Bronchial epithelial cell (primary cell): ENCODE measurements at regions not wholly inside any gene's neighbourhood (a gene's known extent, or its start where the extent isn't known, plus 50 kb on each side); places are given as distances from the start of the nearest gene placed in this dataset.

Source experiments
- DNase-seq: peaks from one replicate; pipeline ENCODE4 v3.0.0-alpha.2; 2010; ENCODE audit warnings: low read depth
- FAIRE-seq: peaks from 2 replicates; lab custom pipeline; 2011; peaks lifted over from hg19 to GRCh38; lab: Jason Lieb, UNC
- H3K27me3 ChIP-seq: 2 replicates; pipeline ENCODE4 v1.5.1; 2011; ENCODE audit warnings: low read length; ENCODE audit not compliant: control insufficient read depth, insufficient read depth
- H3K36me3 ChIP-seq: 2 replicates; pipeline ENCODE4 v1.5.1; 2011; ENCODE audit warnings: low read length; ENCODE audit not compliant: control insufficient read depth, insufficient read depth
- H3K4me3 ChIP-seq: 2 replicates; pipeline ENCODE4 v1.5.1; 2011; ENCODE audit warnings: mild to moderate bottlenecking, low read depth, low read length, control low read depth
- TF ChIP-seq, protein P1 (sequence below): IDR thresholded peaks from 2 replicates; pipeline ENCODE4 v1.5.1; 2011; ENCODE audit warnings: mild to moderate bottlenecking, moderate library complexity, low read length, control low read depth, inconsistent platforms; ENCODE audit not compliant: insufficient read depth, severe bottlenecking

DNA sequence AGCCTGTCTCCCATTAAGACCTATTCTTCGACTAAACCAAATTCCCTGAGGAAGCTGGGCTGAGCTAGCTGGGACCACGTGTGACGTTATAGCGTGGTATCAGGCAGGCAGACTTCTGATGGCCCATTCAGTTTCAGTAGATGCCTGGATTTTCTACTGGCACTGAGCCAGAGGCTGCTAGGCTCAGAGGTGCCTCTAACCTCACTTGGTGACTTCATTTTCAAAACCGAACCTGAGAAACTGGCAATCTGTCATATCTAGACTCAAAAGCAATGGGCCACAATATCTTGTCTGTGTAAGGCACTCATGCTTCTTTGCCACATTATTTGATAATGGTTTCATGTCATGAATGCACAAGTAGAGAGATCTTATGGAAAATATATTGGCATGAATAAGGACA lies 352.1 kb upstream of the AZI2 start:
- H3K36me3 ChIP-seq = no peaks in the 10 kb centered on the region
- no peak for DNase-seq
- TF ChIP-seq, protein P1, sequence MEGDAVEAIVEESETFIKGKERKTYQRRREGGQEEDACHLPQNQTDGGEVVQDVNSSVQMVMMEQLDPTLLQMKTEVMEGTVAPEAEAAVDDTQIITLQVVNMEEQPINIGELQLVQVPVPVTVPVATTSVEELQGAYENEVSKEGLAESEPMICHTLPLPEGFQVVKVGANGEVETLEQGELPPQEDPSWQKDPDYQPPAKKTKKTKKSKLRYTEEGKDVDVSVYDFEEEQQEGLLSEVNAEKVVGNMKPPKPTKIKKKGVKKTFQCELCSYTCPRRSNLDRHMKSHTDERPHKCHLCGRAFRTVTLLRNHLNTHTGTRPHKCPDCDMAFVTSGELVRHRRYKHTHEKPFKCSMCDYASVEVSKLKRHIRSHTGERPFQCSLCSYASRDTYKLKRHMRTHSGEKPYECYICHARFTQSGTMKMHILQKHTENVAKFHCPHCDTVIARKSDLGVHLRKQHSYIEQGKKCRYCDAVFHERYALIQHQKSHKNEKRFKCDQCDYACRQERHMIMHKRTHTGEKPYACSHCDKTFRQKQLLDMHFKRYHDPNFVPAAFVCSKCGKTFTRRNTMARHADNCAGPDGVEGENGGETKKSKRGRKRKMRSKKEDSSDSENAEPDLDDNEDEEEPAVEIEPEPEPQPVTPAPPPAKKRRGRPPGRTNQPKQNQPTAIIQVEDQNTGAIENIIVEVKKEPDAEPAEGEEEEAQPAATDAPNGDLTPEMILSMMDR = no peak
- H3K27me3 ChIP-seq = no peaks in the 10 kb centered on the region
- FAIRE-seq = peak; percentile 58
- no peak overlapping the region for H3K4me3 ChIP-seq

DNA sequence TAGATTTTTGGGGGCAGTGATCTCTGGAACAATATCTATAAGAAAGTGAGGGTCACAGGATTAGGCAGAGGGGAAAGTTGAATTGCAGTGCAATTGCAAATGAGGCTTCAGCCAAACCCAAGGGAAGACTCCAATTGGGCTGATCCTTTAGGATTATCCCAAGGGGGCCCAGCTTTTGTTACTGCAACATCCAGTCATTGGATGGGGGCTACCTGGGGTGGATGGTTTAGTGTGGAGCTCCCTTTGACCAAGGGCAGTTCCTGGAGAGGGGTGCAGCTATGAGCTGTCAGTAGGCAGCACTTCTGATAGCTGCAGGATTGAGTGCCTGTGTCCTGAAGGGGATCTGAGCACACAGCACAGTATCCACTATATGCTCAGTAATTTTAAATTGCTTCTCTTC lies 355.2 kb upstream of the AZI2 start:
- Histone ChIP-seq H3K36me3 (no peaks in the 10 kb centered on the region), H3K4me3 (no peak overlapping the region), H3K27me3 (no peaks in the 10 kb centered on the region)
- no peak for DNase-seq
- TF ChIP-seq, protein P1 = no peak
- no peak for FAIRE-seq

DNA sequence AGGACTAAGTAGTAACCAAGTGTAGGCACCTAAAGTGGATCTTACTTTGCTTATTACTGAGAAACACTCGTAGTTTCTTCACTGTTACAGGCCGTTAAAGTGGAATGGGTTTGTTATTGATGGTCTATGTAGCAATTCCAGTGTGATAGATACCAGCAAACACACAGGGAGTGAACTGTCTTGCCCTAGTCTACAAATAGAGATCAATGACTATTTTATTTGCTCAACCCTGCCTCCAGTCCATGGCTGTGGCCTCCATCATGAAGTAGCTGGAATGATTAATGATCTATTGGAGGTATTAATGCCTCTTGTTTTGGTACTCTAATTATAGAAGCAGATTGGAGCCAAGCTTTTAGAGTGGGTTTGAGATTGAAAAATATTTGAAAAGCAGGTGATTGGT lies 362.7 kb upstream of the AZI2 start:
- Histone ChIP-seq H3K36me3 (no peaks in the 10 kb centered on the region), H3K4me3 (no peak overlapping the region), H3K27me3 (no peaks in the 10 kb centered on the region)
- DNase-seq = no peak
- no peak for FAIRE-seq
- TF ChIP-seq, protein P1 = no peak

DNA sequence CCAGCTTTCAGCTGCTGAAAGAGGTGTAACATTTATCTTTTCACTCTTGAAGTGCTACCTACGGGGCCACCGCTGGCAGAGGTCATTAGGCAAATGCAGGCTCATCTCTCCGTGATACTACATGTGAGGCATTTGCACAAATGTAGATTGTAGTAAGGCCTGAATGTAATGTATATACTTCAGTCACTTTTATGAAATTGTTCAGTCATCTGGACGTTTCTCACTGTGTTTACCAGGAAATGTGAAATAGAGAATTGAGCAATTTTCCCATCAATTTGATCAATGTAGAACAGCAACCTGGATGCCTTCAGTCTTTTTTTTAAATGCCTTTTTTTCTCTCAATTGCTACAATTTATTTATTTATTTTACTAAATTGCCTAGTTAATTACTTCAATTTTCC lies 368.3 kb upstream of the AZI2 start:
- TF ChIP-seq, protein P1 = no peak
- no peaks in the 10 kb centered on the region for H3K36me3 ChIP-seq
- no peaks in the 10 kb centered on the region for H3K27me3 ChIP-seq
- H3K4me3 ChIP-seq = no peak overlapping the region
- DNase-seq = no peak
- no peak for FAIRE-seq

DNA sequence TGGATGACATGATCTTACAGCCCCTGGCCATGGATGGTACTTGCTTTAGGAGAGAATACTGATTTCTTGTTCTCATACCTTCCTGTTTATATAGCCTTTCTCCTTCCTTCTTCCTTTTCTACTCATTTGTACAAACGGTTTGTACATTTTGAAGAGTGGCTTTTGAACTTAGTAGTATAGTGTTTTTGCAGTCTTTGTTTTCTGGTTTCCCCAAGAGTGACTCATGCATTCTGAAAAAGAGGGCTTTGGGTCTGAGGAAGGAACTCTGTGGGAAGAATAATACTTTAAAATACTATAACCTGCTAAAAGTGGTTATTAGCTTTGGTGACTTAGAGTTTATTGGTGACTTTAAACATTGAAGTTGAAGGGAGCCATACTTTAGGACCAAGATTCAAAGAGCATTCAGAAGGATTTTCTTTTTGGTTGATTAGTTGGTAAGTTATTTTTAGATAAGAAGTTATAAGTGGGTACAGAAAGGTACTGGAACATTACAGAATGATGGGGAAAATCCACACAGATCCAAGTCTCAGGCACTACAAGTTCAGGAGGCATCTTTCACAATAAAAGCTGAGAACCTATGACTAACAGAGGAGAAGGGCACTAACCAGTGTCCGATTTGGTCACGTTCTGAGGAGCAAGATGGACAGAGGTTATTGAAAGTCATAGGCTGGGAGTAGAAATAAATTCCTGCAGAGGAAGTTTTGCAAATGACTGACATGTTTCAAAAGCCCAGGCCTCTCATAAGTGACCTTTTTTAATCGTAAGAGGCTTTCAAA lies 369.6 kb upstream of the AZI2 start:
- H3K27me3 ChIP-seq = no peaks in the 10 kb centered on the region
- no peak for DNase-seq
- no peaks in the 10 kb centered on the region for H3K36me3 ChIP-seq
- FAIRE-seq = no peak
- no peak overlapping the region for H3K4me3 ChIP-seq
- TF ChIP-seq, protein P1 = no peak

DNA sequence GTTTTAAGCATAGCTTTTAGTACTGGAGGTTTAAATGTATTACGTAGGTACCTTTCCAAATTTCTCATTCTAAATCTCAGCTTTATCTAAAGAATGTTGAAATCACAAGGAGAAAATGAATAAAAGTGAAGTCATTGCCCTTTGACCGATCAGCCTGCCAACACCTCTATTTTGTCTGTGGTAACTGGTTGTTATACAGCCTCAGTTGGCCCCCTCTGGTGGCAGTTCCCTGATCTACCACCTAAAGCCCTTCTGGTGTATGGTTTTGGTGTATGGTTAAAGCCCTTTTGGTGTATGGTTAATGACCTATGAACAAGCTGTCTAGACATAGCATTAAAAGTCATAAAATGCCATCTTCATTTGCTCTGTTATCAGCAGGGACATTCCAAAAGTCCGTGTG lies 378.2 kb upstream of the AZI2 start:
- DNase-seq = peak; percentile 65
- no peak for FAIRE-seq
- H3K27me3 ChIP-seq = no peaks in the 10 kb centered on the region
- TF ChIP-seq, protein P1 = peak; percentile 72
- no peak overlapping the region for H3K4me3 ChIP-seq
- no peaks in the 10 kb centered on the region for H3K36me3 ChIP-seq
